ENCODE measurements at regions not wholly inside any gene's neighbourhood (a gene's known extent, or its start where the extent isn't known, plus 50 kb on each side); places are given as distances from the start of the nearest gene placed in this dataset.

GRCh38 chr4:13067077-13067476 is 417.1 kb downstream of the RAB28 start:
- POLR2A ChIA-PET = no interaction called here
- DNase-seq (ENCODE audit: extremely low spot score) = no peak
- CTCF ChIA-PET = no interaction called here
- TF ChIP-seq CTCF (IDR thresholded peaks at IDR 0.05; ENCODE audit: control extremely low read depth, extremely low read depth, low read depth, missing control alignments) = no peak

- CTCF ChIA-PET = no interaction called here
- no peak for DNase-seq (ENCODE audit: extremely low spot score)
- POLR2A ChIA-PET = no interaction called here
- no peak for TF ChIP-seq CTCF (IDR thresholded peaks at IDR 0.05; ENCODE audit: control extremely low read depth, extremely low read depth, low read depth, missing control alignments)
Measured at GRCh38 chr4:13059019-13059418, 425.1 kb downstream of the RAB28 start.

- no peak for DNase-seq (ENCODE audit: extremely low spot score)
- ChIA-PET CTCF (interaction anchor here (0.7 kb wide), 1 partner anchor 9 kb away, joined by 3 read pairs; no protein-coding TSS in a partner anchor), POLR2A (no interaction called here)
- no peak for TF ChIP-seq CTCF (IDR thresholded peaks at IDR 0.05; ENCODE audit: control extremely low read depth, extremely low read depth, low read depth, missing control alignments)
Measured at GRCh38 chr4:13056630-13057189, 427.4 kb downstream of the RAB28 start.

GRCh38 chr4:13054420-13054970 is 429.6 kb downstream of the RAB28 start:
- ChIA-PET POLR2A (no interaction called here), CTCF (interaction anchor here (1.1 kb wide), 1 partner anchor 10 kb away, joined by 3 read pairs; no protein-coding TSS in a partner anchor)
- no peak for DNase-seq (ENCODE audit: extremely low spot score)
- TF ChIP-seq CTCF (IDR thresholded peaks at IDR 0.05; ENCODE audit: control extremely low read depth, extremely low read depth, low read depth, missing control alignments) = no peak

GRCh38 chr4:13047591-13047990 is 436.5 kb downstream of the RAB28 start:
- no peak for DNase-seq (ENCODE audit: extremely low spot score)
- CTCF ChIA-PET = no interaction called here
- POLR2A ChIA-PET = no interaction called here
- no peak for TF ChIP-seq CTCF (IDR thresholded peaks at IDR 0.05; ENCODE audit: control extremely low read depth, extremely low read depth, low read depth, missing control alignments)

- DNase-seq (ENCODE audit: extremely low spot score) = no peak
- no peak for TF ChIP-seq CTCF (IDR thresholded peaks at IDR 0.05; ENCODE audit: control extremely low read depth, extremely low read depth, low read depth, missing control alignments)
- ChIA-PET POLR2A (no interaction called here), CTCF (interaction anchor here (0.7 kb wide), 1 partner anchor 26 kb away, joined by 3 read pairs; no protein-coding TSS in a partner anchor)
Measured at GRCh38 chr4:13036841-13037240, 447.3 kb downstream of the RAB28 start.
